ENCODE measurements at regions not wholly inside any gene's neighbourhood (a gene's known extent, or its start where the extent isn't known, plus 50 kb on each side); places are given as distances from the start of the nearest gene placed in this dataset.

- TF ChIP-seq GATA3 (IDR thresholded peaks at IDR 0.05; ENCODE audit: low read depth, low read length), result no peak
These were observed 1130.0 kb downstream of the DNAJB9 start for GRCh38 chr7:109699661-109700060.

- no peak for TF ChIP-seq GATA3 (IDR thresholded peaks at IDR 0.05; ENCODE audit: low read depth, low read length)
These were observed 1143.7 kb downstream of the DNAJB9 start for GRCh38 chr7:109713366-109713765.

- TF ChIP-seq GATA2 (IDR thresholded peaks at IDR 0.05; ENCODE audit: low read depth, low read length), result no peak
- no peak for TF ChIP-seq GATA3 (IDR thresholded peaks at IDR 0.05; ENCODE audit: low read depth, low read length)
These were observed 1164.9 kb downstream of the DNAJB9 start for GRCh38 chr7:109734601-109735000.

- no peak for TF ChIP-seq GATA2 (IDR thresholded peaks at IDR 0.05; ENCODE audit: low read depth, low read length)
- TF ChIP-seq GATA3 (IDR thresholded peaks at IDR 0.05; ENCODE audit: low read depth, low read length), result no peak
These were observed 1166.2 kb downstream of the DNAJB9 start for GRCh38 chr7:109735881-109736280.

GRCh38 chr7:109745677-109746410 is 1176.2 kb downstream of the DNAJB9 start:
- no peak for TF ChIP-seq GATA2 (IDR thresholded peaks at IDR 0.05; ENCODE audit: low read depth, low read length)
- no peak for TF ChIP-seq GATA3 (IDR thresholded peaks at IDR 0.05; ENCODE audit: low read depth, low read length)

- no peak for TF ChIP-seq GATA2 (IDR thresholded peaks at IDR 0.05; ENCODE audit: low read depth, low read length)
- no peak for TF ChIP-seq GATA3 (IDR thresholded peaks at IDR 0.05; ENCODE audit: low read depth, low read length)
These were observed 1181.6 kb downstream of the DNAJB9 start for GRCh38 chr7:109751241-109751640.

- no peak for TF ChIP-seq GATA2 (IDR thresholded peaks at IDR 0.05; ENCODE audit: low read depth, low read length)
- TF ChIP-seq GATA3 (IDR thresholded peaks at IDR 0.05; ENCODE audit: low read depth, low read length), result no peak
These were observed 1182.4 kb downstream of the DNAJB9 start for GRCh38 chr7:109752068-109752467.

GRCh38 chr7:109757713-109758112 is 1188.0 kb downstream of the DNAJB9 start:
- TF ChIP-seq GATA2 (IDR thresholded peaks at IDR 0.05; ENCODE audit: low read depth, low read length) (no peak), GATA3 (IDR thresholded peaks at IDR 0.05; ENCODE audit: low read depth, low read length) (no peak)

GRCh38 chr7:109763611-109764010 is 1193.9 kb downstream of the DNAJB9 start:
- no peak for TF ChIP-seq GATA3 (IDR thresholded peaks at IDR 0.05; ENCODE audit: low read depth, low read length)
- TF ChIP-seq GATA2 (IDR thresholded peaks at IDR 0.05; ENCODE audit: low read depth, low read length), result no peak

- no peak for TF ChIP-seq GATA2 (IDR thresholded peaks at IDR 0.05; ENCODE audit: low read depth, low read length)
- no peak for TF ChIP-seq GATA3 (IDR thresholded peaks at IDR 0.05; ENCODE audit: low read depth, low read length)
These were observed 1202.5 kb downstream of the DNAJB9 start for GRCh38 chr7:109772161-109772560.

- TF ChIP-seq GATA3 (IDR thresholded peaks at IDR 0.05; ENCODE audit: low read depth, low read length) (no peak), GATA2 (IDR thresholded peaks at IDR 0.05; ENCODE audit: low read depth, low read length) (no peak)
These were observed 1213.1 kb downstream of the DNAJB9 start for GRCh38 chr7:109782806-109783205.

- TF ChIP-seq GATA3 (IDR thresholded peaks at IDR 0.05; ENCODE audit: low read depth, low read length) (no peak), GATA2 (IDR thresholded peaks at IDR 0.05; ENCODE audit: low read depth, low read length) (no peak)
These were observed 1236.9 kb downstream of the DNAJB9 start for GRCh38 chr7:109806548-109806947.

- TF ChIP-seq GATA3 (IDR thresholded peaks at IDR 0.05; ENCODE audit: low read depth, low read length) (no peak), GATA2 (IDR thresholded peaks at IDR 0.05; ENCODE audit: low read depth, low read length) (no peak)
These were observed 1251.5 kb downstream of the DNAJB9 start for GRCh38 chr7:109821156-109821555.

GRCh38 chr7:109834851-109835250 is 1256.1 kb upstream of the LRRN3 start:
- no peak for TF ChIP-seq GATA3 (IDR thresholded peaks at IDR 0.05; ENCODE audit: low read depth, low read length)
- TF ChIP-seq GATA2 (IDR thresholded peaks at IDR 0.05; ENCODE audit: low read depth, low read length), result no peak

GRCh38 chr7:109835577-109835976 is 1255.3 kb upstream of the LRRN3 start:
- TF ChIP-seq GATA3 (IDR thresholded peaks at IDR 0.05; ENCODE audit: low read depth, low read length) (no peak), GATA2 (IDR thresholded peaks at IDR 0.05; ENCODE audit: low read depth, low read length) (no peak)

- TF ChIP-seq GATA2 (IDR thresholded peaks at IDR 0.05; ENCODE audit: low read depth, low read length) (no peak), GATA3 (IDR thresholded peaks at IDR 0.05; ENCODE audit: low read depth, low read length) (no peak)
These were observed 1254.9 kb upstream of the LRRN3 start for GRCh38 chr7:109836016-109836415.

All from SH-SY5Y (cell line).